K562 (cell line): ENCODE measurements at regions not wholly inside any gene's neighbourhood (a gene's known extent, or its start where the extent isn't known, plus 50 kb on each side); places are given as distances from the start of the nearest gene placed in this dataset.

Experiments
- ATAC-seq: fragments of 200-7000 bp; cut with Tn5 transposase; 3 replicates; pipeline ENCODE4 v1.9.1; 2020; ENCODE audit warnings: moderate library complexity
- BruUV-seq: library from RNA; stranded (reverse); fragments of 400-500 nt; replicated peaks from 2 replicates; lab custom pipeline; 2021; lab: Mats Ljungman, UMichigan
- CTCF ChIA-PET: fragments of 300-600 bp; formaldehyde crosslinking; extraction: SDS; loops from one replicate; lab custom pipeline; 2021; ENCODE audit warnings: low intra/inter-chr PET ratio; lab: Yijun Ruan, JAX
- POLR2A ChIA-PET: fragments of 300-600, 350-650 bp; sonication (Branson Sonifier 250); formaldehyde crosslinking; extraction: SDS; loops from one replicate; lab custom pipeline; 2021; ENCODE audit warnings: antibody characterized with exemption, inconsistent platforms; lab: Yijun Ruan, JAX
- DNase-seq, 4 experiments: peaks; one replicate each; pipeline versions ENCODE4 v3.0.0 to v3.0.0-alpha.2; 2011 to 2018; ENCODE audit warnings: low spot score in 3 of 4, mixed read lengths in 3 of 4; ENCODE audit errors: extremely low read depth in 1 of 4
- FAIRE-seq: peaks from 2 replicates; lab custom pipeline; 2011; peaks lifted over from hg19 to GRCh38; lab: Jason Lieb, UNC
- H2AFZ ChIP-seq: 2 replicates; pipeline ENCODE4 v1.6.0; 2011; ENCODE audit warnings: low read depth, low read length, control low read depth, inconsistent platforms
- H3K27ac ChIP-seq: fragments of 200-600 bp; 3 replicates; pipeline ENCODE4 v1.8.0; 2011; ENCODE audit warnings: low read depth, mild to moderate bottlenecking, control low read depth, inconsistent platforms, low read length, moderate library complexity, mixed read lengths; ENCODE audit errors: extremely low read depth
- H3K27me3 ChIP-seq, 2 experiments: fragments of 300-600 bp in 1 of 2; 2 replicates in 1 of 2; 3 replicates in 1 of 2; pipeline versions ENCODE4 v1.6.0 to v1.8.0; 2011; ENCODE audit warnings: inconsistent platforms in 2 of 2, low read length in 2 of 2, mild to moderate bottlenecking in 1 of 2, mixed read lengths in 1 of 2, moderate library complexity in 1 of 2; ENCODE audit not compliant: control insufficient read depth in 2 of 2, insufficient read depth in 2 of 2
- H3K36me3 ChIP-seq: fragments of 300-600 bp; 3 replicates; pipeline ENCODE4 v1.8.0; 2011; ENCODE audit warnings: mild to moderate bottlenecking, low read length, inconsistent platforms; ENCODE audit not compliant: control insufficient read depth, insufficient read depth
- H3K4me1 ChIP-seq, 2 experiments: fragments of 200-600 bp in 1 of 2; replicated peaks in 1 of 2; 2 replicates in 1 of 2; 3 replicates in 1 of 2; pipeline versions ENCODE4 v1.5.1 to v1.8.0; 2011; ENCODE audit warnings: inconsistent platforms in 2 of 2, low read length in 2 of 2, mild to moderate bottlenecking in 1 of 2, mixed read lengths in 1 of 2, moderate library complexity in 1 of 2; ENCODE audit not compliant: control insufficient read depth in 2 of 2, insufficient read depth in 2 of 2
- H3K4me2 ChIP-seq: 2 replicates; pipeline ENCODE4 v1.6.1; 2011; ENCODE audit warnings: low read length, control low read depth, inconsistent platforms, mixed read lengths; ENCODE audit not compliant: insufficient read depth
- H3K4me3 ChIP-seq: fragments of 200-600 bp; sonication (generic), shearing (Covaris generic); 2 replicates; pipeline ENCODE4 v1.5.1; 2016; ENCODE audit warnings: control low read depth, inconsistent platforms
- H3K79me2 ChIP-seq: fragments of 200-600 bp; 3 replicates; pipeline ENCODE4 v1.8.0; 2011; ENCODE audit warnings: low read length, inconsistent platforms; ENCODE audit not compliant: control insufficient read depth, insufficient read depth
- H3K9ac ChIP-seq, 2 experiments: 2 replicates each; pipeline versions ENCODE4 v1.6.0 to v1.6.1; 2011; ENCODE audit warnings: low read depth in 2 of 2, low read length in 2 of 2, control low read depth in 1 of 2, inconsistent platforms in 1 of 2, mild to moderate bottlenecking in 1 of 2, mixed read lengths in 1 of 2; ENCODE audit not compliant: insufficient read depth in 1 of 2
- H3K9me1 ChIP-seq: one replicate; pipeline ENCODE4 v1.6.0; 2011; ENCODE audit warnings: inconsistent platforms, mild to moderate bottlenecking, low read length, moderate library complexity; ENCODE audit not compliant: control insufficient read depth, insufficient read depth
- H3K9me3 ChIP-seq: replicated peaks from 2 replicates; pipeline ENCODE4 v1.5.1; 2011; ENCODE audit warnings: low read depth, low read length, inconsistent platforms; ENCODE audit not compliant: control insufficient read depth, insufficient read depth
- H4K20me1 ChIP-seq: replicated peaks from 2 replicates; pipeline ENCODE4 v1.6.1; 2011; ENCODE audit warnings: low read length, inconsistent platforms, mixed read lengths; ENCODE audit not compliant: control insufficient read depth, insufficient read depth
- ELF4 ChIP-seq: fragments of 450-650 bp; formaldehyde crosslinking; IDR thresholded peaks from 2 replicates; pipeline ENCODE4 v1.4.0; 2022; ENCODE audit warnings: missing genetic modification characterization
- MEF2D ChIP-seq: conservative IDR thresholded peaks from 2 replicates; pipeline ENCODE4 v1.6.1; 2016; ENCODE audit warnings: low read depth, missing genetic modification characterization, missing compliant biosample characterization
- NBN ChIP-seq: fragments of 450-650 bp; IDR thresholded peaks from 2 replicates; pipeline ENCODE4 v1.6.1; 2016; ENCODE audit warnings: low read depth, mild to moderate bottlenecking
- SMC3 ChIP-seq: conservative IDR thresholded peaks from 2 replicates; pipeline ENCODE4 v1.6.1; 2011; ENCODE audit warnings: low read depth, low read length, improper control_type of control experiment; ENCODE audit not compliant: insufficient read depth
- ZNF764 ChIP-seq: fragments of 250-450 bp; sonication (Bioruptor Pico); IDR thresholded peaks from 2 replicates; pipeline ENCODE4 v1.4.0; 2020; ENCODE audit warnings: low read depth, mild to moderate bottlenecking, moderate library complexity
- WGBS: fragments of 100-300 bp; shearing (Covaris generic); methylation state at CpG from one replicate; pipeline ENCODE4 v1.1.6; 2016; ENCODE audit warnings: low coverage, mixed read lengths; ENCODE audit not compliant: insufficient coverage; ENCODE audit errors: missing lambda C conversion rate; 5-methylcytosine and 5-hydroxymethylcytosine counted together
- in situ Hi-C: fragments of 300-500 bp; cut with MboI; formaldehyde crosslinking; loops from 4 replicates; pipeline ENCODE4 v1.15.0; 2018; ENCODE audit warnings: inconsistent platforms, mixed read lengths
- intact Hi-C: fragments of 100-400 bp; cut with micrococcal nuclease; formaldehyde crosslinking; loops from 2 replicates; pipeline ENCODE4 v1.14.2; 2022

- Histone ChIP-seq H3K27ac (no peak overlapping the region), H3K27me3 (peaks cover 0 to 25% of the 10 kb centered on the region in 2 experiments; a peak in 2 of 5 replicates), H3K4me2 (no peak overlapping the region), H3K4me3 (no peak overlapping the region), H3K9me3 (no peaks in the 10 kb centered on the region), H3K9ac (no peak overlapping the region), H3K79me2 (no peaks in the 10 kb centered on the region), H3K4me1 (no peaks in the 10 kb centered on the region), H2AFZ (no peak overlapping the region), H3K9me1 (no peaks in the 10 kb centered on the region), H4K20me1 (no peaks in the 10 kb centered on the region), H3K36me3 (no peaks in the 10 kb centered on the region)
- ChIA-PET POLR2A (no interaction called here), CTCF (no interaction called here)
- 0% methylated on average over 10 of the region's 10 CpGs for WGBS
- in situ Hi-C loops = no loop called here
- TF ChIP-seq SMC3 (no peak), MEF2D (tag) (no peak), ZNF764 (no peak), NBN (no peak), ELF4 (CRISPR knock-in tag) (no peak)
- intact Hi-C loops = loop anchor here (10.0 kb wide), 1 partner anchor 84 kb away; no protein-coding TSS in a partner anchor
- ATAC-seq = peak; percentile 38; the same call in 2 of the 3 replicates
- no TSS peak for BruUV-seq
- DNase-seq = no peak
- FAIRE-seq = no peak
Observed at GRCh38 chr1:5598824-5599395, 393.3 kb downstream of the NPHP4 start.
